Keratinocyte (primary cell): ENCODE measurements at regions not wholly inside any gene's neighbourhood (a gene's known extent, or its start where the extent isn't known, plus 50 kb on each side); places are given as distances from the start of the nearest gene placed in this dataset.

ENCODE experiments used
- CTCF ChIP-seq, 3 experiments: IDR thresholded peaks in 1 of 3; conservative IDR thresholded peaks in 1 of 3; optimal IDR thresholded peaks in 1 of 3; 2 replicates in 2 of 3; 3 replicates in 1 of 3; pipeline versions ENCODE3 to v1.5.1; 2011; ENCODE audit warnings: low read length in 3 of 3, mild to moderate bottlenecking in 3 of 3, moderate library complexity in 2 of 3, control low read depth in 1 of 3, inconsistent platforms in 1 of 3; ENCODE audit not compliant: insufficient read depth in 2 of 3; ENCODE audit errors: extremely low read depth in 1 of 3
- EZH2 ChIP-seq: IDR thresholded peaks from one replicate; pipeline ENCODE4 v1.6.1; 2012; ENCODE audit warnings: inconsistent platforms, mild to moderate bottlenecking, low read length, moderate library complexity

- TF ChIP-seq CTCF (optimal IDR thresholded peaks at IDR 0.05 in 1 of 3, IDR thresholded peaks at IDR 0.05 in 1 of 3, conservative IDR thresholded peaks at IDR 0.05 in 1 of 3; ENCODE audit: extremely low read depth in 1 of 3, insufficient read depth in 2 of 3, low read length in 3 of 3) (no peak), EZH2 (no peak)
These were observed 92.3 kb upstream of the LCORL start for GRCh38 chr4:18113710-18114331.
